ENCODE measurements at regions not wholly inside any gene's neighbourhood (a gene's known extent, or its start where the extent isn't known, plus 50 kb on each side); places are given as distances from the start of the nearest gene placed in this dataset.

DNA sequence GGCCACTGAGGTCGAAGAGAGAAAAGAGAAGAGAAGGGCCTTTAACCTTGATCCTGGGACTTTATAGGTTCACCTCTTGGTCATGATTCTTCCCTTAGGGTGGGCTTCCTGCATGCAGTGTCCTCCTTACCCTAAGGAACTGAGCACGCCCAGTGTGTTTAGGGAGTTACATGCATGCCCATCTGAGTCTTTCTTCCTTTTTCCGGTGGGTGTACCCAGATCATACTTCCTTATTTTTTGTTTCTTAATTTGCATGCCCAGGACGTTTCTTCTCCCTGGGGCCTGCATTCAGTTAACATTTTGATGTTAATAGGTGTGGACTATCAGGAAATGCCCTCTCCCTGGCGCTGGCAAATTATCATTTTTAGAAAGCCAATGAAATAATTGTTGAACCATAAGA is 91.5 kb downstream of the HTR1B start:
- TF ChIP-seq EZH2phosphoT487 (IDR thresholded peaks at IDR 0.05; ENCODE audit: low read depth), result no peak
- TF ChIP-seq, protein P1, sequence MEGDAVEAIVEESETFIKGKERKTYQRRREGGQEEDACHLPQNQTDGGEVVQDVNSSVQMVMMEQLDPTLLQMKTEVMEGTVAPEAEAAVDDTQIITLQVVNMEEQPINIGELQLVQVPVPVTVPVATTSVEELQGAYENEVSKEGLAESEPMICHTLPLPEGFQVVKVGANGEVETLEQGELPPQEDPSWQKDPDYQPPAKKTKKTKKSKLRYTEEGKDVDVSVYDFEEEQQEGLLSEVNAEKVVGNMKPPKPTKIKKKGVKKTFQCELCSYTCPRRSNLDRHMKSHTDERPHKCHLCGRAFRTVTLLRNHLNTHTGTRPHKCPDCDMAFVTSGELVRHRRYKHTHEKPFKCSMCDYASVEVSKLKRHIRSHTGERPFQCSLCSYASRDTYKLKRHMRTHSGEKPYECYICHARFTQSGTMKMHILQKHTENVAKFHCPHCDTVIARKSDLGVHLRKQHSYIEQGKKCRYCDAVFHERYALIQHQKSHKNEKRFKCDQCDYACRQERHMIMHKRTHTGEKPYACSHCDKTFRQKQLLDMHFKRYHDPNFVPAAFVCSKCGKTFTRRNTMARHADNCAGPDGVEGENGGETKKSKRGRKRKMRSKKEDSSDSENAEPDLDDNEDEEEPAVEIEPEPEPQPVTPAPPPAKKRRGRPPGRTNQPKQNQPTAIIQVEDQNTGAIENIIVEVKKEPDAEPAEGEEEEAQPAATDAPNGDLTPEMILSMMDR (IDR thresholded peaks at IDR 0.05; ENCODE audit: low read depth, low read length), result no peak

Data from OCI-LY3 (cell line).